SK-N-SH treated with all-trans-retinoic acid at 6 μM for 48 hours (cell line): ENCODE measurements at regions not wholly inside any gene's neighbourhood (a gene's known extent, or its start where the extent isn't known, plus 50 kb on each side); places are given as distances from the start of the nearest gene placed in this dataset.

ENCODE experiments used
- POU6F1 ChIP-seq: fragments of 250-450 bp; sonication (Bioruptor Pico); IDR thresholded peaks from 2 replicates; pipeline ENCODE4 v1.8.0; 2021; ENCODE audit warnings: low read depth, mild to moderate bottlenecking, moderate library complexity, borderline replicate concordance
- PPARA ChIP-seq: fragments of 250-450 bp; sonication (Bioruptor Pico); IDR thresholded peaks from 2 replicates; pipeline ENCODE4 v1.5.0; 2020; ENCODE audit warnings: mild to moderate bottlenecking, borderline replicate concordance
- RARB ChIP-seq: fragments of 250-450 bp; sonication (Bioruptor Pico); IDR thresholded peaks from 2 replicates; pipeline ENCODE4 v1.8.0; 2021; ENCODE audit warnings: mild to moderate bottlenecking, moderate library complexity
- TCF4 ChIP-seq: fragments of 250-450 bp; sonication (Bioruptor Pico); IDR thresholded peaks from 2 replicates; pipeline ENCODE4 v1.8.0; 2021; ENCODE audit warnings: mild to moderate bottlenecking, moderate library complexity, borderline replicate concordance
- ZC3H10 ChIP-seq: fragments of 250-450 bp; sonication (Bioruptor Pico); IDR thresholded peaks from 2 replicates; pipeline ENCODE4 v1.5.1; 2021; ENCODE audit warnings: mild to moderate bottlenecking, moderate library complexity
- ZFP30 ChIP-seq: fragments of 450-650 bp; formaldehyde crosslinking; IDR thresholded peaks from 2 replicates; pipeline ENCODE4 v1.5.0; 2022; ENCODE audit warnings: mild to moderate bottlenecking, moderate library complexity
- ZNF70 ChIP-seq: fragments of 450-650 bp; formaldehyde crosslinking; IDR thresholded peaks from 2 replicates; pipeline ENCODE4 v1.5.0; 2020; ENCODE audit warnings: mild to moderate bottlenecking, moderate library complexity

GRCh38 chrX:136953867-136954787 is 73.6 kb upstream of the RBMX start:
- TF ChIP-seq ZC3H10 (CRISPR knock-in tag), result no peak
- TF ChIP-seq POU6F1 (CRISPR knock-in tag), result no peak
- no peak for TF ChIP-seq ZFP30
- no peak for TF ChIP-seq PPARA (CRISPR knock-in tag)
- no peak for TF ChIP-seq ZNF70 (CRISPR knock-in tag)
- no peak for TF ChIP-seq RARB
- TF ChIP-seq TCF4, result no peak
